ENCODE measurements at regions not wholly inside any gene's neighbourhood (a gene's known extent, or its start where the extent isn't known, plus 50 kb on each side); places are given as distances from the start of the nearest gene placed in this dataset.

- TF ChIP-seq REST (IDR thresholded peaks at IDR 0.05; ENCODE audit: low read depth) (no peak), NFIC (IDR thresholded peaks at IDR 0.05) (no peak), EP300 (IDR thresholded peaks at IDR 0.05; ENCODE audit: borderline replicate concordance) (no peak), RAD21 (IDR thresholded peaks at IDR 0.05; ENCODE audit: low read depth) (no peak), EGR1 (IDR thresholded peaks at IDR 0.05) (no peak), MAX (IDR thresholded peaks at IDR 0.05) (no peak), TAF1 (IDR thresholded peaks at IDR 0.05; ENCODE audit: low read depth) (no peak), CEBPB (IDR thresholded peaks at IDR 0.05) (no peak), YY1 (IDR thresholded peaks at IDR 0.05; ENCODE audit: low read depth) (no peak)
Observed at GRCh38 chr1:204013052-204013451, 59.9 kb upstream of the SOX13 start.

Measured in Ishikawa (cell line).